ENCODE measurements at regions not wholly inside any gene's neighbourhood (a gene's known extent, or its start where the extent isn't known, plus 50 kb on each side); places are given as distances from the start of the nearest gene placed in this dataset.

DNA sequence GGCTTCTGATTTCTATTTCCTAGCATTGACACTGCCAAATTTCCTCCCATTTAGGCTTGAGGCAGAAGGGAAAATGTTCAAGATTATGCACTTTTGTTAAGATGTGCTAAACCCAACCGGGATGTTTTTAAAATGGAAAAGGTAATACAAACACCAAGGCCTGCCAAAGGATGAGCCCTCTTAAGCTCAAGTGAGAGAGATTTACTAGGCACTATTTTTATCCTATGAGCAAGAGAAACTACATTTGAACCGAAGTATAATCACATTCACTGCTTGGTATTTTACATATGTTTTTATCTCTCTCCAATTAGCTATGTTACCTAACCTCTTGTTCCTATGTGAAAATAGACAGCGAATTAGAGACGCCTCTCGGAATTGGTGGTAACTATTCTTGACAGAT lies 295.8 kb downstream of the GABRB3 start:
- intact Hi-C loops (cut with DNase I, micrococcal nuclease): no loop called here
- no peak for ATAC-seq

DNA sequence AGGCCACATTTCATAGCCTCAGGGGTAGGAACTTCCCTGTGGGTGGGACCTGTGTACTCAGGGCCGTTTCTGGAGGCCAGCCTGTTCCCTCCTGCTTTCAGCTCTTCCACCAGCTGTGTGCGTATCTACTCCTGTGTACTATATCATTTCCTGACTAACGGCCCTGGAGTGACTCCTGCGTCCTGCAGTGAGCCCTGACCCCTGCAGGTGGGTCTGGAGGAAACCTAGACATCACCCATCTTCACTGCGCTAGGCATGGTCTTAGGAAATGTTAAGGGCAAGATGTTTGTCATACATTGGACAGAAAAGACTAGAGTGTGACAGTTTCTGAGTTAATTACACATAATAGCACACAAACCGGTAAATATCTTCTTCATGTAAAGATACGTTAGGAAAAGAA lies 297.3 kb downstream of the GABRB3 start:
- DNase-seq (no peak), ATAC-seq (no peak)
- intact Hi-C loops (cut with DNase I, micrococcal nuclease): no loop called here

More for the DNA sequence above, 295.8 kb downstream of the GABRB3 start:
- DNase-seq: no peak

GRCh38 chr15:26472661-26473060 lies 300.2 kb downstream of the GABRB3 start:
- intact Hi-C loops (cut with DNase I, micrococcal nuclease): no loop called here
- DNase-seq (no peak), ATAC-seq (no peak)

- intact Hi-C loops (cut with DNase I, micrococcal nuclease): no loop called here
- ATAC-seq (no peak), DNase-seq (no peak)
Observed at GRCh38 chr15:26461847-26462608, 310.8 kb downstream of the GABRB3 start.

- intact Hi-C loops (cut with DNase I, micrococcal nuclease): no loop called here
- DNase-seq (no peak), ATAC-seq (no peak)
Observed at GRCh38 chr15:26460165-26460564, 312.7 kb downstream of the GABRB3 start.

DNA sequence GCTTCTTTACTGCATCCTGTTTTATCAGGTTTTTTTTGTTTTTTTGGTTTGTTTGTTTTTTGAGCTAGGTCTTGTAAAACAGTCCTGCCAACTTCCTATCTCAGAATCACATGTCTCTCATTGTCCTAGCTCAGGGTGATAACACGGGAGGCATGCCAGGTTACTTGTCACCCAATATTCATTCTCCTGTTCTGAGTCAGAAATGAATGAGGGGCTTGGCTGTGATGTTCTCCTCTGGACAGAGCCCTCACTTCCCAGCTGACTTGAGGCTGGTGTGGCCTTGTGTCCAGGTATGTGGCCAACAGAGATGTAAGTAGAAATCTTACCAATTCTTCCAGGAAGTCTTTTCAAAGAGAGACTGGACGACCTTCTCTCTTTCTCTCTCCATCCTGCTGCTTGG lies 317.0 kb downstream of the GABRB3 start:
- no peak for ATAC-seq
- no peak for DNase-seq
- intact Hi-C loops (cut with DNase I, micrococcal nuclease): no loop called here

DNA sequence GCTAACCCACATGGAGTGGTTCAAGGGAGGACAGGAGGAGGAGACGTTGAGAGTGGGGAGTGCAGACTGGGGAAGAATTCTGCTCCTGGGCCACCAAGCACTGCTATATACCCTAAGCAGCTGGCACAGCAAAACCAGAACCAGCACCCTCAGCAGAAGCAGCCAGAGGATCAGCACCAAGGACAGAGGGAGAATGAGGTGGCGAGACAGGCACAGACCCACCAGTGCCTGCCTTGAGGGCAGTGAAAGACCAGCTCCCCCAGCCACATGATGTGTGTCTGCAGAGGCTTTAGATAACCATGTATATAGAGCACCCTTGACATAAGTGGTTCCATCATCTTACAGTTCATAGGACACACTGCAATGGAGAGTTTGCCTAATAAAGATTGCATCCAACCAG lies 319.0 kb downstream of the GABRB3 start:
- DNase-seq (no peak), ATAC-seq (no peak)
- intact Hi-C loops (cut with DNase I, micrococcal nuclease): no loop called here

- DNase-seq: no peak
- ATAC-seq: no peak
- intact Hi-C loops (cut with DNase I, micrococcal nuclease): no loop called here
Observed at GRCh38 chr15:26451995-26452394, 320.9 kb downstream of the GABRB3 start.

GRCh38 chr15:26449291-26449690 lies 323.6 kb downstream of the GABRB3 start:
- no peak for DNase-seq
- no peak for ATAC-seq
- intact Hi-C loops (cut with DNase I, micrococcal nuclease): no loop called here

DNA sequence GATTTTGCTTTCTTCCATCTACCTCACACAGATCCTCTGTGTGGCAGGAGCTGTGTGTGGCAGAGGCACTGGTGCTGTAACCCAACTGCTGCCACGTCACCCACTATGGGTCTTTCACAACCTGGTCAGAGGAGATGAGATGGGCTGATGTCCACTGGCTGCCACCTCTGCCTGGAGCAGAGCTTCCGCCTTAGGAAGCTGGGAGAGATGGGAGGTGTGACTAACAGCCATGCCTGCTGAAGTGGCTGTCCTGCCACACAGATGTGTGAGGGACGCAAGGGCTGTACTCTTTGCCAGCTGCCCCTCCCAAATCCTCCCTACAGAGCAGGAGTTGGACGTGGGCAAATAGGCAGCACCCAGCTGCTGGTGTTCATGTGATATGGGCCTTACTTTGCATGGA lies 329.5 kb downstream of the GABRB3 start:
- intact Hi-C loops (cut with DNase I, micrococcal nuclease): no loop called here
- ATAC-seq: no peak
- DNase-seq: no peak

DNA sequence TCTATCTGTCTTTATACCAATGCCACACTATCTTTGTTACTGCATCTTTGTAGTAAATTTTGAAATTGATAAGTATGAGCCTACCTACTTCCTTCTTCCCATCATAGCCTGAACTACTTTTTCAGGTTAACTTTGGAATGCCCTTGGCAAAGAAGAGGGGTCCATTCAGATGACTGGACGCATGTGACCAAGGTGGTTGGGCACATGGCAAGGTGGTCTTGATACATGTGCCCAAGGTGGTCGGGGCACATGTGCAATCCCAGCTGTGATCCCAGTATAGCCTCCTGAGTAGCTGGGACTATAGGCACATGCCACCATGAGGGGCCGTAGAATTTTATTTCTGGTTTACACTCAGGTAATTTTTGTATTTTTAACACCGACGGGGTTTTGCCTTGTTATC lies 330.2 kb downstream of the GABRB3 start:
- intact Hi-C loops (cut with DNase I, micrococcal nuclease): no loop called here
- DNase-seq: no peak

DNA sequence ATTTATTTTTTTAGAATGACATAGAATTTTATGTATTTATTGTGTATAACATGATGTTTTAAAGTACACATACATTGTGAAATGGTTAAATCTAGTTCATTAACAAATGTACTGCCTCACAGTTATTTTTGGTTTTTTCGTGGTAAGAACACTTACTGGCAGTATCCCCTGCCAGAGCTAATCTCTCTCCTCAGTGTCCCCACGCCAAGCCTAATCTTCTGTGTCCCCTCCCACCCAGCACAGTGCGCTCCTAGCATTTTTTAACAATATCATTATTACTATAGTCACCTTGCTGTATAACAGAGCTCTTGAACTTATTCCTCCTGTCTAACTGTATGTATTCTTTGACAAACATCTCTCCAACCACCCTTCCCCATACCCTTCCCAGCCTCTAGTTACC lies 333.2 kb downstream of the GABRB3 start:
- ATAC-seq (no peak), DNase-seq (no peak)
- intact Hi-C loops (cut with DNase I, micrococcal nuclease): no loop called here

More for the DNA sequence above, 330.2 kb downstream of the GABRB3 start:
- ATAC-seq: no peak

DNA sequence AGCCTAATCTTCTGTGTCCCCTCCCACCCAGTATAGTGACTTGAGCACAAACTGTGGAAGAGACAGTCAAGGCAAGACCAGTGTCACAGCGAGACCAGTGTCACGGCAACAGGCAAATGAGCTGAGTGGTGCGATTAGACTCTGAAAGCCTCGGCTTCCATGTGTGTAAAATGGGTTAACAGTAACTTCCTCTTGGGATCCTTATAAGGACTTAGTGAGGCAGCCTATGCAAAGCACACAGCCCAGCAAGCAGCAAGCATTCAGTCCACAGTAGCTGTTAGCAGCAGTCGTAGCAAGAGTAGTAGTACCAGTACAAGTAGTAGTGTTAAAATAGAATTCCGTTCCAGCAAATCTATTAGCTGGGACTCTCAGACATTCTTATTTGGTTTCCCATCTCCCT lies 334.1 kb downstream of the GABRB3 start:
- no peak for ATAC-seq

DNA sequence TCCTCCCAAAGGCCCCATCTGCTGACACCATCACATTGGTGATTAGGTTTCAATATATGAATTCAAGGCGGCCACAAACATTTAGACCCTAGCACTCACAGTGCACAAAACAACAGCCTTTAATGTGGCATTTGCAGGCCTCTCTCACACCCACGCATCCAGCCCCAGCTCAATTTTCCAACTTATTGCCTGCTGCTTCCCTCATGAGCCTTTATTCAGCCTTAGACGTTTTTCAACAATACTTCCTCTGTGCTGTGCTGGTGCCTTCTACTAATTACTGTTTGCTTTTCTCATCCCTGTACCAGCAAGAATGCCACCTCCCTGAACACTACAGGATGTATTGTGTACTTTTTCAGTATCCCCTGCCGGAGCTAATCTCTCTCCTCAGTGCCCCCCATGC lies 334.6 kb downstream of the GABRB3 start:
- ATAC-seq: no peak
- no peak for DNase-seq

More for the DNA sequence above, 334.1 kb downstream of the GABRB3 start:
- DNase-seq: no peak
- intact Hi-C loops (cut with DNase I, micrococcal nuclease): no loop called here

GRCh38 chr15:26433818-26434217 lies 339.0 kb downstream of the GABRB3 start:
- intact Hi-C loops (cut with DNase I, micrococcal nuclease): no loop called here
- DNase-seq: no peak

More for the DNA sequence above, 334.6 kb downstream of the GABRB3 start:
- intact Hi-C loops (cut with DNase I, micrococcal nuclease): no loop called here

GRCh38 chr15:26433060-26433459 lies 339.8 kb downstream of the GABRB3 start:
- no peak for DNase-seq
- intact Hi-C loops (cut with DNase I, micrococcal nuclease): no loop called here
- ATAC-seq: no peak

More at GRCh38 chr15:26433818-26434217, 339.0 kb downstream of the GABRB3 start:
- no peak for ATAC-seq

DNA sequence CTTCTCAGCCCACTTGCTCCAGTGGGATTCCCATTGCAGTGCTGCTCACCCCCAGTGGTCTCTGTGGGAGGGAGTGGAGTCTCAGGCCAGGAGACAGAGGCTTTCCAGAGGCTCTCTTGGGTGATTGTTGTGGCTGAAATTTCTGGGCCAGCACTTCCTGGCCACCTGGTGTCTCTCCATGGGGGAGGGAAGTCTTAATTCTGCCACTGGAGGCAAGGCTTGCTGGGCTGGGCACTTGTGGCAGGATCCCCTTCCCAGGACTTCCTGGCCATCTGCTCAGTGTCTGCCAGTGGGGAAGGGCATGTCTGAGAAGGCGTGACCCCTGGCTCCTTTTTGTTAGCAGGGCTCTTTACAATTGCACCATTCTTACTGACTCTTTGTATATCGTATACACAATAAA lies 351.8 kb downstream of the GABRB3 start:
- intact Hi-C loops (cut with DNase I, micrococcal nuclease): no loop called here
- DNase-seq: no peak
- no peak for ATAC-seq

DNA sequence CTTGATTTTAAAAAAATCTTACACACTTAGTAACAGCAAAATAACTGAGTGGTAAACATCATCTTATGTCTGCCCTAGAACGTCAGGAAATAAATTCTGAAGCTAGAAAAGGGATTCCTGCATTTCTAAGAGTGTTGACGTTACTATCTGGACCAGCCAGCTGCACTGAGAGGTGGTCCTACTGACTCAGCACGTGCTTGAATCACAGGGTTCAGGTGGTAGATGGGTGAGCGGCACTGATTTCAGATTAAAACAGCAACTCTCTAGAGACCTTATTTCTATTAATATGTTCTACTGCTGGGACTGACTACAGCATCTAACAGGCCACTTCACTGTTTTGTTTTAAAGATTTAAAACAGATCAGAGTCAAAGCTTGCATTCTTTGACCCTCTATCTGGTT lies 377.2 kb downstream of the GABRB3 start:
- ATAC-seq (no peak), DNase-seq (no peak)
- intact Hi-C loops (cut with DNase I, micrococcal nuclease): no loop called here

- DNase-seq (no peak), ATAC-seq (no peak)
- intact Hi-C loops (cut with DNase I, micrococcal nuclease): no loop called here
Observed at GRCh38 chr15:26394801-26395200, 378.1 kb downstream of the GABRB3 start.

DNA sequence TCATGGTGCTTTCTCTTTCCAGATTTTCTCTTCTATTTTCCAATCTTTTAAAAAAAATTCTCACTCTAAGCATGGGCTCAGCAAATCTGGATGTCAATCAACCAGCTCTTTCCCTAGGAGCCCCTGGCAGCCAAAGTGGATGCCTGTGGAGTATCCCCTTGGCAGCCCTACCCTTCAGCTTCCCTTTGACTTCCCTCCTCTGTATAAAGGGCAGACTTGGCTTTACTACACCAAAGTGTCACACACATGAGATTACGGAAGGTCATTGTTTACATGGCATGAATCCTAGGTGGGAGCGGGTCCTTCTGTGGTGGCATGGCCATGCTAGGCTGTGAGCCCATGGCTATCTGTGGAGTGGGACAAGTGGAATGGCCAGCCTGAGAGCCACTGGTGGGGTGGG lies 379.9 kb downstream of the GABRB3 start:
- ATAC-seq (no peak), DNase-seq (no peak)
- intact Hi-C loops (cut with DNase I, micrococcal nuclease): no loop called here

- DNase-seq: no peak
- ATAC-seq: no peak
- intact Hi-C loops (cut with DNase I, micrococcal nuclease): no loop called here
Observed at GRCh38 chr15:26391567-26392194, 381.2 kb downstream of the GABRB3 start.

Measured in left colon (tissue), 2 donors.